Cardiac muscle cell (in vitro differentiated cells and primary cell): ENCODE measurements at regions not wholly inside any gene's neighbourhood (a gene's known extent, or its start where the extent isn't known, plus 50 kb on each side); places are given as distances from the start of the nearest gene placed in this dataset.

Experiments used
- DNase-seq, 2 donors: peaks; one replicate each; pipeline versions ENCODE4 v3.0.0 to v3.0.0-alpha.2; 2010 to 2017; ENCODE audit warnings: low read depth in 1 of 2, low spot score in 1 of 2
- H3K27ac ChIP-seq: fragments of 200-600 bp; sonication (generic); 2 replicates; pipeline ENCODE4 v1.5.1; 2016
- H3K27me3 ChIP-seq: fragments of 200-600 bp; sonication (generic); 2 replicates; pipeline ENCODE4 v1.6.0; 2016; ENCODE audit warnings: control low read depth
- H3K36me3 ChIP-seq: fragments of 200-600 bp; sonication (generic); 2 replicates; pipeline ENCODE4 v1.5.1; 2016; ENCODE audit warnings: control low read depth
- H3K4me1 ChIP-seq: fragments of 200-600 bp; sonication (generic); 2 replicates; pipeline ENCODE4 v1.8.1; 2017; ENCODE audit warnings: low read depth, mild to moderate bottlenecking, mixed run types
- H3K4me3 ChIP-seq: fragments of 200-600 bp; sonication (generic); 2 replicates; pipeline ENCODE4 v1.5.1; 2016; ENCODE audit warnings: mild to moderate bottlenecking
- H3K9me3 ChIP-seq: fragments of 200-600 bp; sonication (generic); 2 replicates; pipeline ENCODE4 v1.5.1; 2017; ENCODE audit warnings: low read depth, mild to moderate bottlenecking, control low read depth
- CTCF ChIP-seq: IDR thresholded peaks from 2 replicates; pipeline ENCODE4 v1.5.1; 2012; ENCODE audit warnings: low read depth, mild to moderate bottlenecking, low read length

- no peak for DNase-seq
- no peaks in the 10 kb centered on the region for H3K36me3 ChIP-seq
- H3K27ac ChIP-seq: no peak overlapping the region
- TF ChIP-seq CTCF: no peak
- no peaks in the 10 kb centered on the region for H3K4me1 ChIP-seq
- no peak overlapping the region for H3K4me3 ChIP-seq
- H3K9me3 ChIP-seq: no peaks in the 10 kb centered on the region
- H3K27me3 ChIP-seq: no peaks in the 10 kb centered on the region
These were observed 193.0 kb upstream of the RTL1 start for GRCh38 chr14:101096551-101096950.

GRCh38 chr14:101097109-101097793 is 193.7 kb upstream of the RTL1 start:
- no peak for DNase-seq
- Histone ChIP-seq H3K9me3 (no peaks in the 10 kb centered on the region), H3K4me1 (no peaks in the 10 kb centered on the region), H3K27ac (no peak overlapping the region), H3K36me3 (no peaks in the 10 kb centered on the region), H3K4me3 (no peak overlapping the region), H3K27me3 (no peaks in the 10 kb centered on the region)
- no peak for TF ChIP-seq CTCF

GRCh38 chr14:101098177-101098576 is 194.7 kb upstream of the RTL1 start:
- H3K4me3 ChIP-seq: no peak overlapping the region
- no peak for DNase-seq
- H3K36me3 ChIP-seq: no peaks in the 10 kb centered on the region
- no peak for TF ChIP-seq CTCF
- no peak overlapping the region for H3K27ac ChIP-seq
- H3K4me1 ChIP-seq: no peaks in the 10 kb centered on the region
- H3K27me3 ChIP-seq: no peaks in the 10 kb centered on the region
- H3K9me3 ChIP-seq: no peaks in the 10 kb centered on the region

GRCh38 chr14:101098641-101099040 is 195.1 kb upstream of the RTL1 start:
- TF ChIP-seq CTCF: no peak
- H3K27me3 ChIP-seq: no peaks in the 10 kb centered on the region
- no peaks in the 10 kb centered on the region for H3K36me3 ChIP-seq
- DNase-seq: no peak
- no peak overlapping the region for H3K4me3 ChIP-seq
- no peak overlapping the region for H3K27ac ChIP-seq
- no peaks in the 10 kb centered on the region for H3K9me3 ChIP-seq
- no peaks in the 10 kb centered on the region for H3K4me1 ChIP-seq

- Histone ChIP-seq H3K27me3 (no peaks in the 10 kb centered on the region), H3K4me1 (no peaks in the 10 kb centered on the region), H3K4me3 (no peak overlapping the region), H3K27ac (no peak overlapping the region), H3K9me3 (no peaks in the 10 kb centered on the region), H3K36me3 (no peaks in the 10 kb centered on the region)
- no peak for TF ChIP-seq CTCF
- DNase-seq: no peak
These were observed 198.0 kb upstream of the RTL1 start for GRCh38 chr14:101101456-101102056.
